Activated gamma-delta T cell (primary cell): ENCODE measurements at regions not wholly inside any gene's neighbourhood (a gene's known extent, or its start where the extent isn't known, plus 50 kb on each side); places are given as distances from the start of the nearest gene placed in this dataset.
"Not testable (repeated sequence)": the region's sequence is repeated elsewhere in the genome, so short reads cannot be mapped to it uniquely, and the experiment has no call there.

Experiments
- DNase-seq: peaks from one replicate; lab custom pipeline; 2025; lab: John Stamatoyannopoulos, UW

GRCh38 chr1:146641534-146641933 lies 296.6 kb upstream of the NBPF12 start:
- DNase-seq = not testable (repeated sequence)

- not testable (repeated sequence) for DNase-seq
Observed at GRCh38 chr1:146640671-146641070, 297.5 kb upstream of the NBPF12 start.

DNA sequence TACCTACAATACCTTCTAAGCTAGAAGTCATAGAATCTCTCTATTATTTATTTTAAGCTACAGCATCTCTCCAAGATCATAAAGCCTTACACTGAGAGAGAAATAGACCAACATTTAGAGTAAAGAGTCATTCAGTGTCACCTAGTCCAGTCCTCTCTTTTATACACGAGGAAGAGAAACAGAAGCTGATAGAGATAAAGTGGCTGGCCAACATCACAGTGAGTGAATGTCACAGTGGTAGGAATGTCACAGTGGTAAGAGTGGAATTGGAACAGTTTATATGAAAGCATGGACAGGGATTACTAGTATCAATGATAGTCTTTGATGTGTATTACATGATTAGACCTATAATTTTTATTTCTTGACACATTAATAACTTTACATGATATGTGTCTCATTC lies 307.8 kb upstream of the NBPF12 start:
- not testable (repeated sequence) for DNase-seq

DNA sequence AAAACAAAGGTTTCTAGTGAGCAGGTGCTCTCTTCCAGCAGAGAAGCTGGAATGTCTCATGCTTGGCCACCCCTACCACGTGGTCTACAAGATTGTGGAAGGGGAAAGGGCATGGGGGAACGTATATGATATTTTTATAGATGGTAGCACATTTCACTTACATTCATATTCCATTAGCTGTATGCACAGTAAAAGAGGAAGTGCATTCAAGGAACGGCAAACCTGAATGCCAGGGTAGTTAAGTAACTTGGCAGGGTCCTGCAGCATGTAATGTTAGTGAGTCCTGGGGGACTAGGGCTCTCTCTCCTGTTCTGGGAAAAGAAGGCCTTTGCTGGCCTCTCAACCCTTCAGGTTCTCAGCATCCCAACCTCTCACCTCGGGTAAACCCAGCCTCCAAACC lies 319.5 kb upstream of the NBPF12 start:
- DNase-seq = not testable (repeated sequence)

GRCh38 chr1:146604681-146605080 lies 333.4 kb upstream of the NBPF12 start:
- DNase-seq = not testable (repeated sequence)

- not testable (repeated sequence) for DNase-seq
Observed at GRCh38 chr1:146600720-146601307, 337.3 kb upstream of the NBPF12 start.

DNA sequence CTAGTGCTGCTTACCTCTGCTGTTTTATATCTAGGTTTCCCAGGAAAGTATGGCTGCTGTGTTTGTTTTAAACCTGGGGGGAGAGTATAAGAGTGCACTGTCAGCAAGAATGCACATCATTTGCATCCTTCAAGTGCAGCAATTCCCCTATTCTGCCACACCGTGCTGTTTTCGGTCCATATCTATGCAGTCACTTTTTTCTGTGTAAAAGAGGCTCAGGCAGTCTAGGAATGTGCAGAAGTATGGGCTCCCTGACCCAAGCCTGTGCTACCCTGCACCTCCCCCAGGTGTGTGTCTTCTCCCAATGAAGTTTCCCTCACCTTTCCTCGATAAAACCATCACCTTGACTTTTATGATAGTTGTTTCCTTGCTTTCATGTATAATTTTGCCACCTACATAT lies 338.2 kb upstream of the NBPF12 start:
- DNase-seq = not testable (repeated sequence)

- not testable (repeated sequence) for DNase-seq
Observed at GRCh38 chr1:146581229-146581628, 352.4 kb upstream of the NOTCH2NLA start.

DNA sequence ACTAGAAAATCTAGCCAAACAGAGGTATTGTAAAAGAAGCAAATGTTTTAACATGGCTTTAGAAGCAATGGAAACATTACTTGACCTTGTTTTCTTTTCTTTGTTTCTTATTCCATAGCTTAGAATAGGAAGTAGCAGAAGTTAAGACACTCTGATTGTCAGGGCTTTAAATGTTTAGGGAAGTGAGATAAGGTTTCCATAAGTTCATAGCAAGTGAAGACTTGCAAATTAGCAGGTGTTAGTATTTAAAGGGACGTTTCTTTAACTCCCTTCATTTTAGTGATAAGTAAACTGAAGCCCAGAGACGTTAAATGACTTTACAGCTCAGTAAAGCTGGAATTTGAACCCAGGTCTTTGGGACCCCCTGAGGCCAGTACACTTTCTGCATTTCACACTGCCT lies 338.7 kb upstream of the NOTCH2NLA start:
- not testable (repeated sequence) for DNase-seq

- not testable (repeated sequence) for DNase-seq
Observed at GRCh38 chr1:146558032-146558431, 329.2 kb upstream of the NOTCH2NLA start.

- not testable (repeated sequence) for DNase-seq
Observed at GRCh38 chr1:146556405-146556804, 327.6 kb upstream of the NOTCH2NLA start.

- not testable (repeated sequence) for DNase-seq
Observed at GRCh38 chr1:146552414-146552813, 323.6 kb upstream of the NOTCH2NLA start.

GRCh38 chr1:146548684-146549083 lies 319.9 kb upstream of the NOTCH2NLA start:
- DNase-seq = not testable (repeated sequence)

GRCh38 chr1:146546189-146546588 lies 317.4 kb upstream of the NOTCH2NLA start:
- not testable (repeated sequence) for DNase-seq

DNA sequence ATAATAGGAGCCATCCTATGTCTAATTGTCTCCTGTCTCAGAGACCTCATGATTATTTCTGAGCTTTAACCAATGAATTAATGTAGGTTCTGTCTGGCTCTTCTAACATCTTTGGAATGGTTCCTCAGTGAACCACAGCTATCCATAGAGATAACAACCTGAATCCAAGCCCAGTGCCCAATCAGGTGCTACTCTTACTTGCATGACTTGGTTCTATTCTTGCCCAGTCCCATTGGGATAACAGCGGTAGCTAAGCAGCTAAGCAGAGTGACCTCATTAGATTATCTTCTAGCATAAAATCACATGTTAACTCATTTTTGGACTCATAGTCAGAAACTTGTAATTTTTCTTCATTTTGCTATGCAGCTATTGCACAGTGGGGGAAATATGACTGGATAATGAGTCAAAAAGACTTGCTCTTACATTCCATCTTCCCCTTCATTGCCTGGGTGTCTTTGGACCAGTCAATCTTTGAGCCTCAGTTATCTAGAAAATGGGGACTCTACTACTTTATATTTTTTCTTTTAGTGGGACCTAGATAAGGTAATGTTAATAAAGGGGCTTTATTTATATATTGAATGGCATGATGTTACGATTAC lies 309.1 kb upstream of the NOTCH2NLA start:
- not testable (repeated sequence) for DNase-seq

DNA sequence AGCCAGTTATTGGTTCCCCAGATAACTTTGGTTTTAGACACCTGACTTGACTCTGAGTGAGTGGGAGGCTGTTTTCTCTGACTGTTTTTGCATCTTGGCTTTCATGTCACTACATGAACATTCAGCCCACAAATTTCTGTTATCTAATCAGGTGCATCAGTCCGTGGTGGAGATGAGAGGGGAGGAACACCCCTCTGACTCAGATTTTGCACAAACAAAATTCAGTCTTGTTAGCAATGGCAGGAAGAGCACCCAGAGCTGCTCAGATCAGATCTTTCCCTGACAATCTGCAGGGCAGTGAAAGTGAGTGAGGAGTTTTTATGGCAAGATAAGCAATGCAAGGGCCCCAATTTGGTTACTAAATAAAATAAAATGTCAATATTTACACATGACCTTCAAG lies 307.2 kb upstream of the NOTCH2NLA start:
- not testable (repeated sequence) for DNase-seq

- DNase-seq = not testable (repeated sequence)
Observed at GRCh38 chr1:146535575-146535974, 306.8 kb upstream of the NOTCH2NLA start.

GRCh38 chr1:146530958-146531357 lies 302.1 kb upstream of the NOTCH2NLA start:
- not testable (repeated sequence) for DNase-seq

DNA sequence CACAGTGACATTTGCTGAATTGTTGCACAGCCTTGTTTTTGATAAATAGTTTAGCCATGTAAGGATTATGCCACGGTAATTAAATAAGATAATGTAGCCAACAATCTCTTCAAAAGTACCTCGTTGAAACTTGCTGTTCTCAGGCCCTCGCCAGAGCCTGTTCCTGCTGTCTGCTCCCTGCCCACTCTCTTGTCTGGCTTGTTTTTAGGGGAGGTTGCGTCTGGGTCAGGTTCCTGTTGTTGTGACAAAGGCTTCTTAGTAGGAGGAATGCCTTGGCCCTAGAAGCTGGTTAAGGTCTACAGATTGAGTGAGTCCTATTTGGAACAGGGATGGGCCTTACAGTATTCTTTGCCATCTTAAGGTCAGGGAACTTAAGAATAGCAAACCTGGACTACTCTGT lies 294.0 kb upstream of the NOTCH2NLA start:
- not testable (repeated sequence) for DNase-seq

- not testable (repeated sequence) for DNase-seq
Observed at GRCh38 chr1:146522345-146522744, 293.5 kb upstream of the NOTCH2NLA start.

GRCh38 chr1:146521804-146522203 lies 293.0 kb upstream of the NOTCH2NLA start:
- DNase-seq = not testable (repeated sequence)

DNA sequence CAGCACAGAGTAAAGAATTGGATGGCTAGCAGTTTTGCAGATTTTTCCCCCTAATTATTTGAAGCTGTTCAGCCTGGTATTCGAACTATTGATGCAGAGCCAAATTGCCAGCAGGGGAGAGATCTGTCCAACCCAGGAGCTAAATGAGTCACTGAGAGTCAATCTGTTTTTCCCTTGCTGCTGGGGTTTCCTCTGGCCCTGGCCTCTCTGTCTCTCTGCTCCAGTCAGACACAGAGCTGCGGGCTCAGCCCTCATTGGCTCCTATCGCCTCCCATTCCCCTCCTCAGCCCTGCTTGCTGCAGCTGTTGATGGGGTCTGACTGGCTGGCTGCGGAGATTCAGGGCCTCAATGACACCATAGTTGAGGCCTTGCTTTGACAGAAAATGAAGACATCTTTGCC lies 284.9 kb upstream of the NOTCH2NLA start:
- DNase-seq = not testable (repeated sequence)

DNA sequence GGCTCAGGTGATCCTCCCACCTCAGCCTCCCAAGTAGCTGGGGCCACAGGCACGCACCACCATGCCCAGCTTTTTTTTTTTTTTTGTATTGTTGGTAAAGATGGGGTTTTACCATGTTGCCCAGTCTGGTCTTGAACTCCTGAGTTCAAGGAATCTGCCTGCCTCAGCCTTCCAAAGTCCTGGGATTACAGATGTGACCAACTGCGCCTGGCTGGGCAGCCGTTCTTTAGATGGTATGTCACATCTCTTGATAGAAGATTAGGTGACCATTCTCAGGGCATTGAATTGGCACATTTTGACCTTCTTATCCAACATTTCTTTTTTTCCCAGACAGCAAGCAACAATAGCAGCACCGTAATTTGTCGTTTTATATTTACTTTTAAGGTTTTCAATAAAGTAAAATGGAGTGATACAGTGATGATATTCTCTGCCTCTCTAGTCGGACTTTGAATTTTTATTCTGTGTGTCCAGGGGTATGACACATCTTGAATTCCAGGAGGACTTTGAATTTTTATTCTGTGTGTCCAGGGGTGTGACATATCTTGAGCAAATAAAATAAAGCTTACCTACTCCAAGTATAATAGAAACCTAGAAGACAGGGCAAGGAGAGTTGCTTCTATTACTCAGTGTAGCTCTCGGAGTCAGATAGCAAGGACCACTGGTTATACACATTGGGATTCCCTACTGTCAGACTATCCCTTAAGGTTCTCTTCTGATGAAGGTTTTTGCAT lies 282.4 kb upstream of the NOTCH2NLA start:
- DNase-seq = not testable (repeated sequence)
